ENCODE measurements at regions not wholly inside any gene's neighbourhood (a gene's known extent, or its start where the extent isn't known, plus 50 kb on each side); places are given as distances from the start of the nearest gene placed in this dataset.

- TF ChIP-seq USF1 (IDR thresholded peaks at IDR 0.05) (no peak), CEBPB (IDR thresholded peaks at IDR 0.05) (no peak), YY1 (IDR thresholded peaks at IDR 0.05; ENCODE audit: low read depth) (no peak), NFIC (IDR thresholded peaks at IDR 0.05) (no peak), TCF12 (IDR thresholded peaks at IDR 0.05; ENCODE audit: low read depth) (no peak), CREB1 (IDR thresholded peaks at IDR 0.05; ENCODE audit: low read depth) (no peak), TAF1 (IDR thresholded peaks at IDR 0.05; ENCODE audit: low read depth) (no peak), ZBTB7A (IDR thresholded peaks at IDR 0.05; ENCODE audit: low read depth) (no peak), REST (IDR thresholded peaks at IDR 0.05; ENCODE audit: low read depth) (no peak)
Measured at GRCh38 chr10:8159341-8160165, 105.1 kb downstream of the GATA3 start.

GRCh38 chr10:8163824-8164223 lies 109.3 kb downstream of the GATA3 start:
- TF ChIP-seq EP300 (IDR thresholded peaks at IDR 0.05; ENCODE audit: borderline replicate concordance) = no peak

- TF ChIP-seq NFIC (IDR thresholded peaks at IDR 0.05) = no peak
- TF ChIP-seq EGR1 (IDR thresholded peaks at IDR 0.05) = no peak
- TF ChIP-seq CREB1 (IDR thresholded peaks at IDR 0.05; ENCODE audit: low read depth) = no peak
- no peak for TF ChIP-seq USF1 (IDR thresholded peaks at IDR 0.05)
- TF ChIP-seq EP300 (IDR thresholded peaks at IDR 0.05; ENCODE audit: borderline replicate concordance) = no peak
- TF ChIP-seq YY1 (IDR thresholded peaks at IDR 0.05; ENCODE audit: low read depth) = no peak
- TF ChIP-seq TEAD4 (IDR thresholded peaks at IDR 0.05) = no peak
- no peak for TF ChIP-seq MAX (IDR thresholded peaks at IDR 0.05)
- TF ChIP-seq FOXM1 (IDR thresholded peaks at IDR 0.05; ENCODE audit: borderline replicate concordance, low read depth) = no peak
Measured at GRCh38 chr10:8168836-8169235, 114.3 kb downstream of the GATA3 start.

- TF ChIP-seq NFIC (IDR thresholded peaks at IDR 0.05) (no peak), RAD21 (IDR thresholded peaks at IDR 0.05; ENCODE audit: low read depth) (no peak), USF1 (IDR thresholded peaks at IDR 0.05) (no peak), TAF1 (IDR thresholded peaks at IDR 0.05; ENCODE audit: low read depth) (no peak)
Measured at GRCh38 chr10:8171008-8171407, 116.5 kb downstream of the GATA3 start.

- TF ChIP-seq NFIC (IDR thresholded peaks at IDR 0.05) (no peak), ZBTB7A (IDR thresholded peaks at IDR 0.05; ENCODE audit: low read depth) (no peak), CREB1 (IDR thresholded peaks at IDR 0.05; ENCODE audit: low read depth) (no peak), MAX (IDR thresholded peaks at IDR 0.05) (no peak), EGR1 (IDR thresholded peaks at IDR 0.05) (no peak), CEBPB (IDR thresholded peaks at IDR 0.05) (no peak), USF1 (IDR thresholded peaks at IDR 0.05) (no peak), RAD21 (IDR thresholded peaks at IDR 0.05; ENCODE audit: low read depth) (no peak), EP300 (IDR thresholded peaks at IDR 0.05; ENCODE audit: borderline replicate concordance) (no peak), TAF1 (IDR thresholded peaks at IDR 0.05; ENCODE audit: low read depth) (no peak), YY1 (IDR thresholded peaks at IDR 0.05; ENCODE audit: low read depth) (no peak), TEAD4 (IDR thresholded peaks at IDR 0.05) (no peak), TCF12 (IDR thresholded peaks at IDR 0.05; ENCODE audit: low read depth) (no peak), FOXM1 (IDR thresholded peaks at IDR 0.05; ENCODE audit: borderline replicate concordance, low read depth) (no peak), REST (IDR thresholded peaks at IDR 0.05; ENCODE audit: low read depth) (no peak)
Measured at GRCh38 chr10:8172604-8173003, 118.1 kb downstream of the GATA3 start.
